ENCODE measurements at regions not wholly inside any gene's neighbourhood (a gene's known extent, or its start where the extent isn't known, plus 50 kb on each side); places are given as distances from the start of the nearest gene placed in this dataset.

DNA sequence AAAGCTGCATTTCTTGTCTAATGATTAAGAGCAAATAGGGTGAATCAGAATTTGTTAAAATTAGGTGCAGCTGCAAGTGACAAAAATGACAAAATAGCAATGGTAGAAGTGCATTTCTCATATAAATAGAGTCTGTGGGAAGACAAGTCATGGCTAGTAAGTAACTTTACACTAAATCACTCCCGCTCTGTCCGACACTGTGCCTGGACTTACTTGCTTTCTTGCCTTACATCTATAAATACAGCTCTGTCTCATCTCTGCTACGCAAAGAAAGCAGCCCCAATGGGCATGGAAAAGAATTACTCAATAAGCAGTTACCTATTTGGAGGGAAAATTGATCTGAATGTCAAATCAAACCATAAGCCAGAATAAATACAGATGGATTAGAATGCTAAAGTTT lies 245.4 kb upstream of the KRR1 start:
- no peak for TF ChIP-seq GATA2 (IDR thresholded peaks at IDR 0.05; ENCODE audit: low read depth, low read length)
- no peak for TF ChIP-seq GATA3 (IDR thresholded peaks at IDR 0.05; ENCODE audit: low read depth, low read length)

All from SH-SY5Y (cell line).